Caco-2 (cell line): ENCODE measurements at regions not wholly inside any gene's neighbourhood (a gene's known extent, or its start where the extent isn't known, plus 50 kb on each side); places are given as distances from the start of the nearest gene placed in this dataset.
"Not testable (repeated sequence)": the region's sequence is repeated elsewhere in the genome, so short reads cannot be mapped to it uniquely, and the experiment has no call there.

Source experiments
- BruUV-seq: library from RNA; stranded (reverse); fragments of 400-500 nt; replicated peaks from 2 replicates; lab custom pipeline; 2021; lab: Mats Ljungman, UMichigan
- CTCF ChIA-PET: fragments of 300-600 bp; sonication (Branson Sonifier 250); formaldehyde crosslinking; loops from one replicate; lab custom pipeline; 2022; ENCODE audit warnings: antibody characterized with exemption; lab: Charles Lee
- POLR2A ChIA-PET: fragments of 300-600 bp; sonication (Branson Sonifier 250); formaldehyde crosslinking; loops from one replicate; lab custom pipeline; 2022; ENCODE audit warnings: antibody characterized with exemption; lab: Charles Lee
- DNase-seq, 2 experiments: peaks; one replicate each; pipeline versions ENCODE4 v3.0.0 to v3.0.0-alpha.2; 2020 to 2022
- H3K27me3 ChIP-seq: replicated peaks from 2 replicates; pipeline ENCODE4 v1.6.0; 2011; ENCODE audit warnings: low read length; ENCODE audit not compliant: control insufficient read depth, insufficient read depth
- H3K36me3 ChIP-seq: 2 replicates; pipeline ENCODE4 v1.5.1; 2011; ENCODE audit warnings: low read length; ENCODE audit not compliant: control insufficient read depth, insufficient read depth
- H3K4me1 ChIP-seq: fragments of 250-450 bp; sonication (Bioruptor Pico); 2 replicates; pipeline ENCODE4 v1.5.1; 2020; ENCODE audit warnings: mild to moderate bottlenecking
- H3K4me3 ChIP-seq: 2 replicates; pipeline ENCODE4 v1.5.1; 2011; ENCODE audit warnings: low read depth, mild to moderate bottlenecking, control low read depth, low read length
- H3K9me3 ChIP-seq: fragments of 250-450 bp; sonication (Bioruptor Pico); 2 replicates; pipeline ENCODE4 v1.5.1; 2020; ENCODE audit warnings: mild to moderate bottlenecking, moderate library complexity
- H3K27ac Mint-ChIP-seq: one replicate; pipeline ENCODE4 v1.8.0; 2022; ENCODE audit warnings: mixed read lengths; ENCODE audit not compliant: unreplicated experiment
- H3K27me3 Mint-ChIP-seq: one replicate; pipeline ENCODE4 v1.8.0; 2022; ENCODE audit warnings: mixed read lengths; ENCODE audit not compliant: insufficient read depth, unreplicated experiment
- H3K36me3 Mint-ChIP-seq: one replicate; pipeline ENCODE4 v1.8.0; 2022; ENCODE audit warnings: mild to moderate bottlenecking, mixed read lengths; ENCODE audit not compliant: insufficient read depth, unreplicated experiment
- H3K4me1 Mint-ChIP-seq: one replicate; pipeline ENCODE4 v1.8.0; 2022; ENCODE audit warnings: low read depth, mixed read lengths; ENCODE audit not compliant: unreplicated experiment
- H3K4me3 Mint-ChIP-seq: one replicate; pipeline ENCODE4 v1.8.0; 2022; ENCODE audit warnings: mild to moderate bottlenecking, moderate library complexity, mixed read lengths; ENCODE audit not compliant: unreplicated experiment
- H3K9me3 Mint-ChIP-seq: one replicate; pipeline ENCODE4 v1.8.0; 2022; ENCODE audit warnings: mixed read lengths; ENCODE audit not compliant: unreplicated experiment
- CTCF ChIP-seq, 2 experiments: fragments of 200-600 bp in 1 of 2; IDR thresholded peaks; 1 replicate in 1 of 2; 2 replicates in 1 of 2; pipeline versions ENCODE4 v1.5.1 to v1.8.0; 2011 to 2022; ENCODE audit warnings: antibody characterized with exemption in 1 of 2, control low read depth in 1 of 2, inconsistent platforms in 1 of 2, low read depth in 1 of 2, low read length in 1 of 2, mild to moderate bottlenecking in 1 of 2, moderate library complexity in 1 of 2; ENCODE audit not compliant: insufficient read depth in 1 of 2, severe bottlenecking in 1 of 2, unreplicated experiment in 1 of 2
- intact Hi-C: fragments of 100-400 bp; cut with micrococcal nuclease; formaldehyde crosslinking; loops from one replicate; pipeline ENCODE4 v1.10.0; 2022; ENCODE audit not compliant: unreplicated experiment

GRCh38 chr6:51480040-51480439 is 607.4 kb downstream of the PKHD1 start:
- Mint-ChIP-seq H3K4me1 (no peaks in the 10 kb centered on the region), H3K36me3 (no peaks in the 10 kb centered on the region), H3K27me3 (no peaks in the 10 kb centered on the region), H3K4me3 (no peak overlapping the region), H3K27ac (no peak overlapping the region), H3K9me3 (no peaks in the 10 kb centered on the region)
- Histone ChIP-seq H3K27me3 (no peaks in the 10 kb centered on the region), H3K4me1 (no peaks in the 10 kb centered on the region), H3K9me3 (no peaks in the 10 kb centered on the region), H3K36me3 (no peaks in the 10 kb centered on the region), H3K4me3 (no peak overlapping the region)
- no peak for TF ChIP-seq CTCF (IDR thresholded peaks at IDR 0.05; ENCODE audit: insufficient read depth in 1 of 2, low read depth in 1 of 2, low read length in 1 of 2, severe bottlenecking in 1 of 2, unreplicated experiment in 1 of 2)
- ChIA-PET POLR2A (no interaction called here), CTCF (no interaction called here)
- intact Hi-C loops = no loop called here
- BruUV-seq = no TSS peak
- DNase-seq = no peak

GRCh38 chr6:51485869-51486268 is 601.5 kb downstream of the PKHD1 start:
- DNase-seq, H3K27me3 Mint-ChIP-seq: not testable (repeated sequence)

GRCh38 chr6:51487937-51488336 is 599.5 kb downstream of the PKHD1 start:
- ChIA-PET CTCF (no interaction called here), POLR2A (no interaction called here)
- Mint-ChIP-seq H3K36me3 (no peaks in the 10 kb centered on the region), H3K4me3 (no peak overlapping the region), H3K9me3 (no peaks in the 10 kb centered on the region), H3K27me3 (peaks cover 2% of the 10 kb centered on the region), H3K4me1 (no peaks in the 10 kb centered on the region), H3K27ac (no peak overlapping the region)
- no peak for DNase-seq
- no peaks in the 10 kb centered on the region for H3K9me3 ChIP-seq
- intact Hi-C loops = no loop called here
- TF ChIP-seq CTCF (IDR thresholded peaks at IDR 0.05; ENCODE audit: insufficient read depth in 1 of 2, low read depth in 1 of 2, low read length in 1 of 2, severe bottlenecking in 1 of 2, unreplicated experiment in 1 of 2) = no peak
- no TSS peak for BruUV-seq
- H3K4me3 ChIP-seq = no peak overlapping the region
- no peaks in the 10 kb centered on the region for H3K36me3 ChIP-seq
- H3K4me1 ChIP-seq = no peaks in the 10 kb centered on the region
- H3K27me3 ChIP-seq = no peaks in the 10 kb centered on the region

More at GRCh38 chr6:51485869-51486268, 601.5 kb downstream of the PKHD1 start:
- H3K4me3 Mint-ChIP-seq, BruUV-seq, CTCF ChIA-PET, H3K4me1 Mint-ChIP-seq, H3K36me3 Mint-ChIP-seq, H3K9me3 ChIP-seq, H3K4me3 ChIP-seq, H3K27me3 ChIP-seq, H3K9me3 Mint-ChIP-seq, H3K27ac Mint-ChIP-seq, H3K4me1 ChIP-seq, H3K36me3 ChIP-seq, intact Hi-C loops, POLR2A ChIA-PET: not testable (repeated sequence)

- no TSS peak for BruUV-seq
- no peak overlapping the region for H3K27ac Mint-ChIP-seq
- no peaks in the 10 kb centered on the region for H3K4me1 ChIP-seq
- H3K4me3 Mint-ChIP-seq = no peak overlapping the region
- H3K36me3 Mint-ChIP-seq = no peaks in the 10 kb centered on the region
- H3K27me3 Mint-ChIP-seq = peaks cover 2% of the 10 kb centered on the region
- H3K36me3 ChIP-seq = no peaks in the 10 kb centered on the region
- ChIA-PET CTCF (no interaction called here), POLR2A (no interaction called here)
- no peak for DNase-seq
- H3K4me1 Mint-ChIP-seq = no peaks in the 10 kb centered on the region
- no peak overlapping the region for H3K4me3 ChIP-seq
- no peaks in the 10 kb centered on the region for H3K27me3 ChIP-seq
- TF ChIP-seq CTCF (IDR thresholded peaks at IDR 0.05; ENCODE audit: insufficient read depth in 1 of 2, low read depth in 1 of 2, low read length in 1 of 2, severe bottlenecking in 1 of 2, unreplicated experiment in 1 of 2) = no peak
- no peaks in the 10 kb centered on the region for H3K9me3 ChIP-seq
- no peaks in the 10 kb centered on the region for H3K9me3 Mint-ChIP-seq
- intact Hi-C loops = no loop called here
Observed at GRCh38 chr6:51489133-51489532, 598.3 kb downstream of the PKHD1 start.
